ENCODE measurements at regions not wholly inside any gene's neighbourhood (a gene's known extent, or its start where the extent isn't known, plus 50 kb on each side); places are given as distances from the start of the nearest gene placed in this dataset.
A peak's percentile ranks its signal among the peaks of the same experiment; 100 is the strongest.

DNA sequence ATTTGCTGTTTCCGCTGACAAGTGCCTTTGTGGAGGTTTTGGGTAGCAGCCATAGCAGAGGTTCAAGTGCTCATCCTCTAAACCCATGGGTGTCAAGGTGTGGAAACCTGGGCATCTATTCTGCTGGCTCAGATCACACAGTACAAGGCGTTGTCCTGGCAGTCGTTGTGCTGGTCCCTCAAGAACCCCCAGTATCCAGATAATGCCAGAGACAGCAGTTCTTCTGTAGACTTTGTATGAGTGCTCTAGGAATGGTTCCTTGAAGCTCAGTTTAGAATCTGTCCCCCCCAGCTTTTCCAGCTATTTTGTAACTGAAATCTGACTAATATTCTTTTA, 655.7 kb upstream of the MAP3K7 start:
- Histone ChIP-seq H3K27me3 (ENCODE audit: control insufficient read depth, insufficient read depth, low read length) (no peaks in the 10 kb centered on the region), H3K9me3 (ENCODE audit: control insufficient read depth, insufficient read depth, low read depth, low read length) (no peaks in the 10 kb centered on the region), H3K27ac (ENCODE audit: insufficient read depth, low read length) (no peak overlapping the region), H3K4me1 (ENCODE audit: control insufficient read depth, extremely low read depth, insufficient read depth, low read length) (no peaks in the 10 kb centered on the region), H3K9ac (ENCODE audit: insufficient read depth, low read length) (no peak overlapping the region), H3K4me2 (ENCODE audit: extremely low read depth, insufficient read depth, low read length) (no peak overlapping the region), H2AFZ (ENCODE audit: low read length) (no peak overlapping the region), H3K36me3 (ENCODE audit: control insufficient read depth, insufficient read depth, low read length) (no peaks in the 10 kb centered on the region), H4K20me1 (ENCODE audit: control insufficient read depth, extremely low read depth, insufficient read depth, low read length) (no peaks in the 10 kb centered on the region), H3K79me2 (ENCODE audit: control insufficient read depth, insufficient read depth, low read length) (no peaks in the 10 kb centered on the region), H3K4me3 (replicated peaks in 1 of 4; ENCODE audit: control extremely low read depth in 1 of 4, insufficient read depth in 1 of 4, low read depth in 3 of 4, low read length in 4 of 4) (no peak overlapping the region)
- DNase-seq (ENCODE audit: low read depth in 2 of 2): no peak
- TF ChIP-seq CTCF (conservative IDR thresholded peaks at IDR 0.05 in 1 of 2, IDR thresholded peaks at IDR 0.05 in 1 of 2; ENCODE audit: low read depth in 1 of 2, low read length in 2 of 2): no peak
- TF ChIP-seq EZH2 (IDR thresholded peaks at IDR 0.05; ENCODE audit: low read length, missing control alignments): no peak

GRCh38 chr6:91241946-91242613, 655.2 kb upstream of the MAP3K7 start:
- Histone ChIP-seq H3K4me3 (replicated peaks in 1 of 4; ENCODE audit: control extremely low read depth in 1 of 4, insufficient read depth in 1 of 4, low read depth in 3 of 4, low read length in 4 of 4) (no peak overlapping the region), H4K20me1 (ENCODE audit: control insufficient read depth, extremely low read depth, insufficient read depth, low read length) (no peaks in the 10 kb centered on the region), H3K4me1 (ENCODE audit: control insufficient read depth, extremely low read depth, insufficient read depth, low read length) (no peaks in the 10 kb centered on the region), H2AFZ (ENCODE audit: low read length) (no peak overlapping the region), H3K36me3 (ENCODE audit: control insufficient read depth, insufficient read depth, low read length) (no peaks in the 10 kb centered on the region), H3K4me2 (ENCODE audit: extremely low read depth, insufficient read depth, low read length) (no peak overlapping the region), H3K27ac (ENCODE audit: insufficient read depth, low read length) (no peak overlapping the region), H3K9me3 (ENCODE audit: control insufficient read depth, insufficient read depth, low read depth, low read length) (no peaks in the 10 kb centered on the region), H3K9ac (ENCODE audit: insufficient read depth, low read length) (no peak overlapping the region), H3K79me2 (ENCODE audit: control insufficient read depth, insufficient read depth, low read length) (no peaks in the 10 kb centered on the region), H3K27me3 (ENCODE audit: control insufficient read depth, insufficient read depth, low read length) (no peaks in the 10 kb centered on the region)
- TF ChIP-seq CTCF (conservative IDR thresholded peaks at IDR 0.05 in 1 of 2, IDR thresholded peaks at IDR 0.05 in 1 of 2; ENCODE audit: low read depth in 1 of 2, low read length in 2 of 2): no peak
- TF ChIP-seq EZH2 (IDR thresholded peaks at IDR 0.05; ENCODE audit: low read length, missing control alignments): no peak
- peak; percentile 9 to 15 for DNase-seq (ENCODE audit: low read depth in 2 of 2)

- no peak for DNase-seq (ENCODE audit: low read depth in 2 of 2)
Measured at GRCh38 chr6:91240878-91241603, 654.2 kb upstream of the MAP3K7 start.

More at GRCh38 chr6:91240878-91241603, 654.2 kb upstream of the MAP3K7 start:
- no peaks in the 10 kb centered on the region for H3K36me3 ChIP-seq (ENCODE audit: control insufficient read depth, insufficient read depth, low read length)
- no peaks in the 10 kb centered on the region for H3K79me2 ChIP-seq (ENCODE audit: control insufficient read depth, insufficient read depth, low read length)
- no peak overlapping the region for H3K4me2 ChIP-seq (ENCODE audit: extremely low read depth, insufficient read depth, low read length)
- H4K20me1 ChIP-seq (ENCODE audit: control insufficient read depth, extremely low read depth, insufficient read depth, low read length): no peaks in the 10 kb centered on the region
- no peak overlapping the region for H2AFZ ChIP-seq (ENCODE audit: low read length)
- no peak overlapping the region for H3K27ac ChIP-seq (ENCODE audit: insufficient read depth, low read length)
- H3K4me3 ChIP-seq (replicated peaks in 1 of 4; ENCODE audit: control extremely low read depth in 1 of 4, insufficient read depth in 1 of 4, low read depth in 3 of 4, low read length in 4 of 4): no peak overlapping the region
- no peaks in the 10 kb centered on the region for H3K9me3 ChIP-seq (ENCODE audit: control insufficient read depth, insufficient read depth, low read depth, low read length)
- no peaks in the 10 kb centered on the region for H3K4me1 ChIP-seq (ENCODE audit: control insufficient read depth, extremely low read depth, insufficient read depth, low read length)
- H3K27me3 ChIP-seq (ENCODE audit: control insufficient read depth, insufficient read depth, low read length): no peaks in the 10 kb centered on the region
- H3K9ac ChIP-seq (ENCODE audit: insufficient read depth, low read length): no peak overlapping the region
- TF ChIP-seq CTCF (conservative IDR thresholded peaks at IDR 0.05 in 1 of 2, IDR thresholded peaks at IDR 0.05 in 1 of 2; ENCODE audit: low read depth in 1 of 2, low read length in 2 of 2): no peak
- no peak for TF ChIP-seq EZH2 (IDR thresholded peaks at IDR 0.05; ENCODE audit: low read length, missing control alignments)

All from fibroblast of lung (primary cell).